PC-3 (cell line): ENCODE measurements at regions not wholly inside any gene's neighbourhood (a gene's known extent, or its start where the extent isn't known, plus 50 kb on each side); places are given as distances from the start of the nearest gene placed in this dataset.

ENCODE experiments used
- EZH2 ChIP-seq: fragments of 300-600 bp; sonication (generic); IDR thresholded peaks from one replicate; pipeline ENCODE4 v1.6.1; 2017; ENCODE audit warnings: antibody characterized with exemption, mild to moderate bottlenecking, low read length; ENCODE audit not compliant: unreplicated experiment
- TF ChIP-seq, protein P1 (sequence below): fragments of 300-600 bp; sonication (generic); conservative IDR thresholded peaks from 2 replicates; pipeline ENCODE4 v1.5.1; 2017; ENCODE audit warnings: antibody characterized with exemption, low read depth, mild to moderate bottlenecking, low read length

DNA sequence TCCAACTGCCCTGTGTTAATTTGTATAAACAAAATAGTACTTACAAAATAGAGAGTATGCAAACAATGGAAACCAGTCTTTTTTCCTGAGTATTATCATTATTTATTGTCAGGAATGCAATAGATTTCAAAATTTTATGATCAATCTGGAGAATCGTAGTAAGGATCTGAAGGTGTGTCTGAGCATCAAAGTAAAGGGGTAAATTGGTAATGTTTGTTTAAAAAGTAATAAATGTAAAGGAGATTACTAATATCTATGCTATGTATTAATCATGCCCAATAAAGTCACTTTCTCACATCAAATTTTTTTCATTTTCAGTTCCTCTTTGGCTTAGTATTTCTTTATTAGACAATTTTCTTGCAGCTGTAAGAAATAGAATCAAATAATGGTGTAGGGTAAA lies 1507.1 kb upstream of the PCDH7 start:
- TF ChIP-seq, protein P1, sequence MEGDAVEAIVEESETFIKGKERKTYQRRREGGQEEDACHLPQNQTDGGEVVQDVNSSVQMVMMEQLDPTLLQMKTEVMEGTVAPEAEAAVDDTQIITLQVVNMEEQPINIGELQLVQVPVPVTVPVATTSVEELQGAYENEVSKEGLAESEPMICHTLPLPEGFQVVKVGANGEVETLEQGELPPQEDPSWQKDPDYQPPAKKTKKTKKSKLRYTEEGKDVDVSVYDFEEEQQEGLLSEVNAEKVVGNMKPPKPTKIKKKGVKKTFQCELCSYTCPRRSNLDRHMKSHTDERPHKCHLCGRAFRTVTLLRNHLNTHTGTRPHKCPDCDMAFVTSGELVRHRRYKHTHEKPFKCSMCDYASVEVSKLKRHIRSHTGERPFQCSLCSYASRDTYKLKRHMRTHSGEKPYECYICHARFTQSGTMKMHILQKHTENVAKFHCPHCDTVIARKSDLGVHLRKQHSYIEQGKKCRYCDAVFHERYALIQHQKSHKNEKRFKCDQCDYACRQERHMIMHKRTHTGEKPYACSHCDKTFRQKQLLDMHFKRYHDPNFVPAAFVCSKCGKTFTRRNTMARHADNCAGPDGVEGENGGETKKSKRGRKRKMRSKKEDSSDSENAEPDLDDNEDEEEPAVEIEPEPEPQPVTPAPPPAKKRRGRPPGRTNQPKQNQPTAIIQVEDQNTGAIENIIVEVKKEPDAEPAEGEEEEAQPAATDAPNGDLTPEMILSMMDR = no peak
- TF ChIP-seq EZH2 = no peak
